ENCODE measurements at regions not wholly inside any gene's neighbourhood (a gene's known extent, or its start where the extent isn't known, plus 50 kb on each side); places are given as distances from the start of the nearest gene placed in this dataset.

GRCh38 chr3:106533093-106533787, 664.4 kb upstream of the CBLB start:
- H3K27ac ChIP-seq (ENCODE audit: low read depth) = no peak overlapping the region
- H3K4me1 Mint-ChIP-seq = no peaks in the 10 kb centered on the region
- H3K4me3 ChIP-seq = no peak overlapping the region
- peaks cover 2% of the 10 kb centered on the region for H3K27me3 Mint-ChIP-seq (ENCODE audit: insufficient read depth, low read depth, poor library complexity)
- H3K36me3 Mint-ChIP-seq (ENCODE audit: low read depth) = peaks cover 53% of the 10 kb centered on the region
- H3K4me3 Mint-ChIP-seq = no peak overlapping the region
- H3F3A ChIP-seq (replicated peaks; ENCODE audit: low read depth) = no peaks in the 10 kb centered on the region
- H3K27me3 ChIP-seq (ENCODE audit: insufficient read depth) = no peaks in the 10 kb centered on the region
- no peaks in the 10 kb centered on the region for H4K20me1 ChIP-seq (replicated peaks; ENCODE audit: insufficient read depth)
- H3K9me3 Mint-ChIP-seq = peaks cover 57% of the 10 kb centered on the region
- no peak overlapping the region for H3K27ac Mint-ChIP-seq
- H3K4me2 ChIP-seq = no peak overlapping the region
- DNase-seq (ENCODE audit: low spot score) (no peak), ATAC-seq (no peak)
- H2AFZ ChIP-seq = no peak overlapping the region
- H3K36me3 ChIP-seq (ENCODE audit: insufficient read depth) = 0 out of 2 replicates have a peak, but pooled peaks cover 7% of the 10 kb centered on the region
- H3K9me2 ChIP-seq (ENCODE audit: insufficient read depth) = 0 out of 2 replicates have a peak, but pooled peaks cover 9% of the 10 kb centered on the region
- H3K4me1 ChIP-seq (ENCODE audit: insufficient read depth) = peaks cover 5% of the 10 kb centered on the region; the same call in 1 of the 2 replicates
- H3K79me2 ChIP-seq (replicated peaks; ENCODE audit: insufficient read depth) = no peaks in the 10 kb centered on the region
- TF ChIP-seq EZH2phosphoT487 (IDR thresholded peaks at IDR 0.05; ENCODE audit: unreplicated experiment) = no peak
- no peak for TF ChIP-seq ZNF462 (CRISPR knock-in tag; IDR thresholded peaks at IDR 0.05)
- TF ChIP-seq CREB1 (CRISPR knock-in tag; IDR thresholded peaks at IDR 0.05; ENCODE audit: low read depth) = no peak
- no peak for TF ChIP-seq CTCF (conservative IDR thresholded peaks at IDR 0.05; ENCODE audit: low read depth in 2 of 2)
- TF ChIP-seq STAT1 (IDR thresholded peaks at IDR 0.05; ENCODE audit: unreplicated experiment) = no peak
- no peak for TF ChIP-seq ZNF114 (CRISPR knock-in tag; IDR thresholded peaks at IDR 0.05)

All from GM23338 (cell line).